Femur (tissue), 1 donor: ENCODE measurements at regions not wholly inside any gene's neighbourhood (a gene's known extent, or its start where the extent isn't known, plus 50 kb on each side); places are given as distances from the start of the nearest gene placed in this dataset.

ENCODE experiments used
- DNase-seq: peaks from one replicate; pipeline ENCODE4 v3.0.0-alpha.2; 2017

- no peak for DNase-seq
Observed at GRCh38 chr2:11050565-11050964, 104.7 kb upstream of the SLC66A3 start.

GRCh38 chr2:11051280-11051679 lies 104.0 kb upstream of the SLC66A3 start:
- DNase-seq, result no peak

GRCh38 chr2:11053546-11053945 lies 101.7 kb upstream of the SLC66A3 start:
- no peak for DNase-seq

- DNase-seq, result no peak
Observed at GRCh38 chr2:11054783-11055678, 100.2 kb upstream of the SLC66A3 start.

GRCh38 chr2:11055679-11056215 lies 99.5 kb upstream of the SLC66A3 start:
- DNase-seq, result no peak

- DNase-seq, result peak; percentile 30
Observed at GRCh38 chr2:11056614-11057013, 98.7 kb upstream of the SLC66A3 start.

GRCh38 chr2:11057031-11057430 lies 98.2 kb upstream of the SLC66A3 start:
- no peak for DNase-seq

GRCh38 chr2:11058129-11058528 lies 97.1 kb upstream of the SLC66A3 start:
- no peak for DNase-seq

GRCh38 chr2:11060376-11061169 lies 94.7 kb upstream of the SLC66A3 start:
- DNase-seq, result no peak

GRCh38 chr2:11065833-11066485 lies 89.3 kb upstream of the SLC66A3 start:
- no peak for DNase-seq

GRCh38 chr2:11067221-11068078 lies 87.8 kb upstream of the SLC66A3 start:
- DNase-seq, result no peak

GRCh38 chr2:11068079-11068741 lies 87.1 kb upstream of the SLC66A3 start:
- DNase-seq, result no peak

- DNase-seq, result no peak
Observed at GRCh38 chr2:11068856-11069526, 86.3 kb upstream of the SLC66A3 start.

- DNase-seq, result no peak
Observed at GRCh38 chr2:11069566-11070185, 85.6 kb upstream of the SLC66A3 start.

GRCh38 chr2:11071211-11071610 lies 84.1 kb upstream of the SLC66A3 start:
- DNase-seq, result peak; percentile 32

GRCh38 chr2:11071939-11072338 lies 83.3 kb upstream of the SLC66A3 start:
- DNase-seq, result no peak

GRCh38 chr2:11072550-11072949 lies 82.7 kb upstream of the SLC66A3 start:
- no peak for DNase-seq

GRCh38 chr2:11073251-11073650 lies 82.0 kb upstream of the SLC66A3 start:
- no peak for DNase-seq

- DNase-seq, result no peak
Observed at GRCh38 chr2:11073776-11074175, 81.5 kb upstream of the SLC66A3 start.

GRCh38 chr2:11074246-11074820 lies 80.9 kb upstream of the SLC66A3 start:
- DNase-seq, result no peak
